ENCODE measurements at regions not wholly inside any gene's neighbourhood (a gene's known extent, or its start where the extent isn't known, plus 50 kb on each side); places are given as distances from the start of the nearest gene placed in this dataset.

DNA sequence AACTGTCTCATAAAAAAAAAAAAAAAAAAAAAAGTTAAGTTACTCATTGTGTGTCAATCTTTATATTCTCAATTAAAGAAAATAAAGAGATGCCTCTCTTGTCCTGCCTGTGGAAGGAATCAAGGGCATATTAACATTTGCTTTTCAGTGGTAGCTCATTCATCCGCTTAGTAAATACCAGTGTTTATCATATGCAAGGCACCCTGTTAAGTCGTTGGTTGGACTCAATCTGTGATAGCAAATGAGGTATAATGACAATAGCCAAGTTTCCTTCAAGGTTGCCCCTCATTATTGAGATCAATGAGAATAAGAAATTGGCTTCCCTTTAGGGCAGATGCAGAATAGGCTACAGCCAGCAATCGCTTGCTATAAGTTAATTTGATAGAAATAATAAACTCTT lies 812.7 kb upstream of the COBL start:
- no peak overlapping the region for H2AFZ ChIP-seq (ENCODE audit: low read depth, low read length)
- no peak overlapping the region for H3K4me3 ChIP-seq (ENCODE audit: insufficient read depth, low read depth, low read length)
- H3K36me3 ChIP-seq (ENCODE audit: insufficient read depth, low read length), result no peaks in the 10 kb centered on the region
- Mint-ChIP-seq H3K9me3 (ENCODE audit: unreplicated experiment) (no peaks in the 10 kb centered on the region), H3K27me3 (ENCODE audit: low read depth, unreplicated experiment) (no peaks in the 10 kb centered on the region), H3K4me1 (ENCODE audit: low read depth, unreplicated experiment) (no peaks in the 10 kb centered on the region), H3K27ac (ENCODE audit: unreplicated experiment) (no peak overlapping the region), H3K36me3 (ENCODE audit: low read depth, unreplicated experiment) (no peaks in the 10 kb centered on the region), H3K4me3 (ENCODE audit: unreplicated experiment) (no peak overlapping the region)
- no peak overlapping the region for H3K27ac ChIP-seq (ENCODE audit: low read depth, low read length)
- H3K9ac ChIP-seq (ENCODE audit: low read length), result no peak overlapping the region
- FAIRE-seq (no peak), DNase-seq (ENCODE audit: low read depth) (no peak)
- no peaks in the 10 kb centered on the region for H3K79me2 ChIP-seq (ENCODE audit: insufficient read depth, low read length)
- no peaks in the 10 kb centered on the region for H4K20me1 ChIP-seq (ENCODE audit: insufficient read depth, low read length)
- no peaks in the 10 kb centered on the region for H3K4me1 ChIP-seq (ENCODE audit: insufficient read depth, low read length)
- TF ChIP-seq, protein P1, sequence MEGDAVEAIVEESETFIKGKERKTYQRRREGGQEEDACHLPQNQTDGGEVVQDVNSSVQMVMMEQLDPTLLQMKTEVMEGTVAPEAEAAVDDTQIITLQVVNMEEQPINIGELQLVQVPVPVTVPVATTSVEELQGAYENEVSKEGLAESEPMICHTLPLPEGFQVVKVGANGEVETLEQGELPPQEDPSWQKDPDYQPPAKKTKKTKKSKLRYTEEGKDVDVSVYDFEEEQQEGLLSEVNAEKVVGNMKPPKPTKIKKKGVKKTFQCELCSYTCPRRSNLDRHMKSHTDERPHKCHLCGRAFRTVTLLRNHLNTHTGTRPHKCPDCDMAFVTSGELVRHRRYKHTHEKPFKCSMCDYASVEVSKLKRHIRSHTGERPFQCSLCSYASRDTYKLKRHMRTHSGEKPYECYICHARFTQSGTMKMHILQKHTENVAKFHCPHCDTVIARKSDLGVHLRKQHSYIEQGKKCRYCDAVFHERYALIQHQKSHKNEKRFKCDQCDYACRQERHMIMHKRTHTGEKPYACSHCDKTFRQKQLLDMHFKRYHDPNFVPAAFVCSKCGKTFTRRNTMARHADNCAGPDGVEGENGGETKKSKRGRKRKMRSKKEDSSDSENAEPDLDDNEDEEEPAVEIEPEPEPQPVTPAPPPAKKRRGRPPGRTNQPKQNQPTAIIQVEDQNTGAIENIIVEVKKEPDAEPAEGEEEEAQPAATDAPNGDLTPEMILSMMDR (IDR thresholded peaks at IDR 0.05; ENCODE audit: insufficient read depth, low read depth, low read length), result no peak
- TF ChIP-seq EZH2 (IDR thresholded peaks at IDR 0.05; ENCODE audit: insufficient read depth, low read length), result no peak
- no peak overlapping the region for H3K4me2 ChIP-seq (ENCODE audit: low read length)
- no peaks in the 10 kb centered on the region for H3K27me3 ChIP-seq (ENCODE audit: insufficient read depth, low read length)
- no peaks in the 10 kb centered on the region for H3K9me3 ChIP-seq (ENCODE audit: insufficient read depth, low read depth, low read length)

DNA sequence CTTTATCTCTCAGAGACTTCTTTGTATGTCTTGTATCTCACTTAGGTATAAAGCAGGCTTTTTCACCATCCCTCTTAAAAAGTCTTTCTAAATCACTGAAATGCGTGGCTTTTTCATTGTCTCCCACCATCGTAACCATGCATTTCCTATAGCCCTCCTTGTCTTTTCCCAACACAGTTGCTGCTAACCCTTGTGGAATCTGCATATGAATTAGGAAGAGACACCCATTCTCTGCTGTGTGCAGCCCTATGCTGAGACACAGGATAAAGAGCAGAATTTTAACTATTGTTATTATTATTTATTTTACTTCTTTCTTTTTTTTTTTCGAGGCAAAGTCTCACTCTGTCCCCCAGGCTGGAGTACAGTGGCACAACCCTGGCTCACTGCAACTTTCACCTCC lies 804.3 kb upstream of the COBL start:
- Histone ChIP-seq H4K20me1 (ENCODE audit: insufficient read depth, low read length) (no peaks in the 10 kb centered on the region), H3K4me1 (ENCODE audit: insufficient read depth, low read length) (no peaks in the 10 kb centered on the region), H3K27me3 (ENCODE audit: insufficient read depth, low read length) (no peaks in the 10 kb centered on the region), H3K79me2 (ENCODE audit: insufficient read depth, low read length) (no peaks in the 10 kb centered on the region), H2AFZ (ENCODE audit: low read depth, low read length) (no peak overlapping the region), H3K9me3 (ENCODE audit: insufficient read depth, low read depth, low read length) (no peaks in the 10 kb centered on the region), H3K27ac (ENCODE audit: low read depth, low read length) (no peak overlapping the region), H3K9ac (ENCODE audit: low read length) (no peak overlapping the region), H3K36me3 (ENCODE audit: insufficient read depth, low read length) (no peaks in the 10 kb centered on the region), H3K4me3 (ENCODE audit: insufficient read depth, low read depth, low read length) (no peak overlapping the region), H3K4me2 (ENCODE audit: low read length) (no peak overlapping the region)
- H3K4me1 Mint-ChIP-seq (ENCODE audit: low read depth, unreplicated experiment), result no peaks in the 10 kb centered on the region
- no peak for TF ChIP-seq EZH2 (IDR thresholded peaks at IDR 0.05; ENCODE audit: insufficient read depth, low read length)
- TF ChIP-seq, protein P1 (IDR thresholded peaks at IDR 0.05; ENCODE audit: insufficient read depth, low read depth, low read length), result no peak
- H3K36me3 Mint-ChIP-seq (ENCODE audit: low read depth, unreplicated experiment), result no peaks in the 10 kb centered on the region
- no peak for FAIRE-seq
- no peak overlapping the region for H3K27ac Mint-ChIP-seq (ENCODE audit: unreplicated experiment)
- no peaks in the 10 kb centered on the region for H3K9me3 Mint-ChIP-seq (ENCODE audit: unreplicated experiment)
- no peak for DNase-seq (ENCODE audit: low read depth)
- H3K27me3 Mint-ChIP-seq (ENCODE audit: low read depth, unreplicated experiment), result no peaks in the 10 kb centered on the region
- H3K4me3 Mint-ChIP-seq (ENCODE audit: unreplicated experiment), result no peak overlapping the region

- no peaks in the 10 kb centered on the region for H3K79me2 ChIP-seq (ENCODE audit: insufficient read depth, low read length)
- H3K4me3 Mint-ChIP-seq (ENCODE audit: unreplicated experiment), result no peak overlapping the region
- H3K36me3 ChIP-seq (ENCODE audit: insufficient read depth, low read length), result no peaks in the 10 kb centered on the region
- H3K27me3 ChIP-seq (ENCODE audit: insufficient read depth, low read length), result no peaks in the 10 kb centered on the region
- no peak overlapping the region for H3K9ac ChIP-seq (ENCODE audit: low read length)
- no peak overlapping the region for H3K27ac ChIP-seq (ENCODE audit: low read depth, low read length)
- H3K9me3 Mint-ChIP-seq (ENCODE audit: unreplicated experiment), result no peaks in the 10 kb centered on the region
- H2AFZ ChIP-seq (ENCODE audit: low read depth, low read length), result no peak overlapping the region
- H3K4me2 ChIP-seq (ENCODE audit: low read length), result no peak overlapping the region
- no peaks in the 10 kb centered on the region for H3K27me3 Mint-ChIP-seq (ENCODE audit: low read depth, unreplicated experiment)
- H3K27ac Mint-ChIP-seq (ENCODE audit: unreplicated experiment), result no peak overlapping the region
- DNase-seq (ENCODE audit: low read depth), result no peak
- H3K4me3 ChIP-seq (ENCODE audit: insufficient read depth, low read depth, low read length), result no peak overlapping the region
- no peaks in the 10 kb centered on the region for H3K9me3 ChIP-seq (ENCODE audit: insufficient read depth, low read depth, low read length)
- H3K36me3 Mint-ChIP-seq (ENCODE audit: low read depth, unreplicated experiment), result no peaks in the 10 kb centered on the region
- no peaks in the 10 kb centered on the region for H3K4me1 Mint-ChIP-seq (ENCODE audit: low read depth, unreplicated experiment)
- no peaks in the 10 kb centered on the region for H4K20me1 ChIP-seq (ENCODE audit: insufficient read depth, low read length)
- no peaks in the 10 kb centered on the region for H3K4me1 ChIP-seq (ENCODE audit: insufficient read depth, low read length)
- TF ChIP-seq EZH2 (IDR thresholded peaks at IDR 0.05; ENCODE audit: insufficient read depth, low read length), result no peak
- TF ChIP-seq, protein P1 (IDR thresholded peaks at IDR 0.05; ENCODE audit: insufficient read depth, low read depth, low read length), result no peak
- FAIRE-seq, result no peak
These were observed 802.9 kb upstream of the COBL start for GRCh38 chr7:52119537-52119936.

All from astrocyte (in vitro differentiated cells and primary cell).